RWPE1 (cell line): ENCODE measurements at regions not wholly inside any gene's neighbourhood (a gene's known extent, or its start where the extent isn't known, plus 50 kb on each side); places are given as distances from the start of the nearest gene placed in this dataset.

Source experiments
- CTCF ChIA-PET: fragments of 350-600 bp; sonication (Branson Sonifier 250); formaldehyde crosslinking; extraction: SDS; loops from one replicate; lab custom pipeline; 2021; lab: Yijun Ruan, JAX
- POLR2A ChIA-PET: fragments of 400-600 bp; formaldehyde crosslinking; extraction: SDS; loops from one replicate; lab custom pipeline; 2020; ENCODE audit warnings: antibody characterized with exemption; ENCODE audit not compliant: low non-redundant PET; lab: Yijun Ruan, JAX
- DNase-seq: peaks from one replicate; pipeline ENCODE4 v3.0.0; 2012; ENCODE audit warnings: low spot score
- H3K27ac ChIP-seq: fragments of 450-650 bp; 2 replicates; pipeline ENCODE4 v1.5.1; 2017
- CTCF ChIP-seq: fragments of 450-650 bp; conservative IDR thresholded peaks from 2 replicates; pipeline ENCODE4 v1.5.1; 2017; ENCODE audit warnings: low read depth, mild to moderate bottlenecking

DNA sequence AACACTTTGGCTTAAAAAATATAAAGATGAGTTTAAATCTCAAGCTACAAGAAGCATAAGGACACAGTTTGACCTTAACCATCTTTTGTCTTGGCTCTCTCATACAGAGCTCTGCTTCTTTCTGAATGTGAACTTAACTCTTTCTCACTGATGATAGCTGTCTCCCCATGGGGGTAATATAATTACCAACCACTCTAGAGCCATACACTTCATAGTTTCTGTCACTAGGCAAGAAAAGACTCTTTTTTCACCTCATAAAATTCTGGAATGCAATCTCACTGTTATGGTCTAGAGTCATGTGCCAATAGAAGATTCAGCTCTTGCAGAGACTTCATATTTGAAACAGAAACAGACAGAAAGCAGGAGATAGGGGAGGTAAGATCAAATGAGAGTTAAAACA lies 481.7 kb upstream of the AGA start:
- POLR2A ChIA-PET = no interaction called here
- H3K27ac ChIP-seq = no peak overlapping the region
- no peak for TF ChIP-seq CTCF
- DNase-seq = no peak
- CTCF ChIA-PET = no interaction called here

- H3K27ac ChIP-seq = no peak overlapping the region
- no peak for TF ChIP-seq CTCF
- CTCF ChIA-PET = no interaction called here
- POLR2A ChIA-PET = no interaction called here
- no peak for DNase-seq
Measured at GRCh38 chr4:177937041-177937440, 494.8 kb upstream of the AGA start.

GRCh38 chr4:177938226-177938625 lies 496.0 kb upstream of the AGA start:
- no peak overlapping the region for H3K27ac ChIP-seq
- DNase-seq = no peak
- ChIA-PET POLR2A (no interaction called here), CTCF (no interaction called here)
- TF ChIP-seq CTCF = no peak

DNA sequence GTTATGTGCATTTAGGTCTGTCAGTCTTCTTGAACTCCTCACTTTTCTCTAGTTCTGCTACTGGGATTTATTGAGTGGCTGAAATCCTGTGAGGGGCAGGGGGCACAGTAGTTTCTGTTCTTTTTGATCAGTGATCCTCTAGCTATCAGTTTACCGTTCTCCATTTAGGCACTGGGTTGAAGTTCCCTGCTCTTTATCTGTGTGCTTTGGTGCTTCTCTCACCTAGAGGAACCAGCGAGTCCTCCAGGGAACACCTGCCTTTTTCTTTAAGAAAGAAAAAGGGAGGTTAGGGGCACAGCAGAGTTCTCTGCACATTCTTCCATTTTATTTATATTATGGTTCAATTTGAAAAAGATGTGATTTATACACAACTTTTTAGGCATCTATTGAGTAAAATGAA lies 503.0 kb upstream of the AGA start:
- no peak for TF ChIP-seq CTCF
- CTCF ChIA-PET = no interaction called here
- no peak for DNase-seq
- no peak overlapping the region for H3K27ac ChIP-seq
- POLR2A ChIA-PET = no interaction called here

GRCh38 chr4:177947607-177948006 lies 505.4 kb upstream of the AGA start:
- no peak for TF ChIP-seq CTCF
- DNase-seq = no peak
- ChIA-PET CTCF (interaction anchor here (1.0 kb wide), 1 partner anchor 14 kb away, joined by 3 read pairs; no protein-coding TSS in a partner anchor), POLR2A (no interaction called here)
- H3K27ac ChIP-seq = no peak overlapping the region

GRCh38 chr4:177948853-177949252 lies 506.6 kb upstream of the AGA start:
- no peak overlapping the region for H3K27ac ChIP-seq
- POLR2A ChIA-PET = no interaction called here
- CTCF ChIA-PET = no interaction called here
- no peak for TF ChIP-seq CTCF
- no peak for DNase-seq

- ChIA-PET CTCF (interaction anchor here (0.7 kb wide), 1 partner anchor 242 kb away, joined by 7 read pairs; no protein-coding TSS in a partner anchor), POLR2A (no interaction called here)
- no peak for DNase-seq
- no peak for TF ChIP-seq CTCF
- H3K27ac ChIP-seq = no peak overlapping the region
Measured at GRCh38 chr4:177951026-177951425, 508.8 kb upstream of the AGA start.
